Epithelial cell of esophagus (primary cell): ENCODE measurements at regions not wholly inside any gene's neighbourhood (a gene's known extent, or its start where the extent isn't known, plus 50 kb on each side); places are given as distances from the start of the nearest gene placed in this dataset.

Experiments used
- DNase-seq: peaks from one replicate; pipeline ENCODE4 v3.0.0; 2010; ENCODE audit warnings: low read depth
- H3K4me3 ChIP-seq: 2 replicates; pipeline ENCODE4 v1.5.1; 2011; ENCODE audit warnings: mild to moderate bottlenecking, low read length, control low read depth
- CTCF ChIP-seq: IDR thresholded peaks from 2 replicates; pipeline ENCODE4 v1.5.1; 2011; ENCODE audit warnings: low read depth, mild to moderate bottlenecking, low read length, control low read depth, inconsistent platforms; ENCODE audit not compliant: insufficient read depth; ENCODE audit errors: missing control alignments

- no peak overlapping the region for H3K4me3 ChIP-seq
- no peak for TF ChIP-seq CTCF
- DNase-seq, result no peak
Observed at GRCh38 chr1:234540404-234540762, 61.4 kb upstream of the TARBP1 start.

GRCh38 chr1:234539666-234540403 is 60.9 kb upstream of the TARBP1 start:
- no peak for TF ChIP-seq CTCF
- no peak for DNase-seq
- H3K4me3 ChIP-seq, result no peak overlapping the region

- no peak overlapping the region for H3K4me3 ChIP-seq
- DNase-seq, result peak; percentile 94
- no peak for TF ChIP-seq CTCF
Observed at GRCh38 chr1:234538930-234539649, 60.1 kb upstream of the TARBP1 start.

GRCh38 chr1:234538062-234538731 is 59.2 kb upstream of the TARBP1 start:
- no peak for DNase-seq
- no peak overlapping the region for H3K4me3 ChIP-seq
- no peak for TF ChIP-seq CTCF

GRCh38 chr1:234537236-234537635 is 58.3 kb upstream of the TARBP1 start:
- DNase-seq, result no peak
- no peak for TF ChIP-seq CTCF
- no peak overlapping the region for H3K4me3 ChIP-seq

GRCh38 chr1:234536741-234537140 is 57.8 kb upstream of the TARBP1 start:
- no peak overlapping the region for H3K4me3 ChIP-seq
- TF ChIP-seq CTCF, result no peak
- DNase-seq, result no peak
